Activated naive CD4-positive, alpha-beta T cell treated with anti-CD3 and anti-CD28 coated beads, Interleukin-2, amount 50 U/mL, for 72 hours (primary cell): ENCODE measurements at regions not wholly inside any gene's neighbourhood (a gene's known extent, or its start where the extent isn't known, plus 50 kb on each side); places are given as distances from the start of the nearest gene placed in this dataset.
"Not testable (repeated sequence)": the region's sequence is repeated elsewhere in the genome, so short reads cannot be mapped to it uniquely, and the experiment has no call there.

Source experiments
- ATAC-seq, 2 donors: fragments of 150-1000 bp; cut with Tn5 transposase; 2 replicates each; pipeline ENCODE4 v1.10.0; 2021; ENCODE audit warnings: mild to moderate bottlenecking in 2 of 2, moderate library complexity in 2 of 2
- DNase-seq, 2 donors: peaks; one replicate each; pipeline ENCODE4 v3.0.0; 2021 to 2022; ENCODE audit warnings: low spot score in 2 of 2
- H3K27ac Mint-ChIP-seq, 2 donors: one replicate each; pipeline ENCODE4 v1.8.0; 2022; ENCODE audit warnings: mild to moderate bottlenecking in 2 of 2, mixed read lengths in 2 of 2
- H3K36me3 Mint-ChIP-seq, 2 donors: one replicate each; pipeline ENCODE4 v1.8.0; 2022; ENCODE audit warnings: mixed read lengths in 2 of 2
- H3K9me3 Mint-ChIP-seq, 2 donors: one replicate each; pipeline ENCODE4 v1.8.0; 2022; ENCODE audit warnings: mixed read lengths in 2 of 2

GRCh38 chr21:14903172-14903865 lies 161.5 kb downstream of the NRIP1 start:
- ATAC-seq = no peak

GRCh38 chr21:14901482-14901958 lies 163.3 kb downstream of the NRIP1 start:
- H3K27ac Mint-ChIP-seq = peak overlapping the region in 1 of 2 donors; percentile 9
- H3K9me3 Mint-ChIP-seq = peaks cover 0 to 9% of the 10 kb centered on the region in 2 donors
- ATAC-seq (peak; percentile 81 to 85), DNase-seq (peak in 1 of 2 donors; percentile 39)
- H3K36me3 Mint-ChIP-seq = peaks cover 0 to 12% of the 10 kb centered on the region in 2 donors

More at GRCh38 chr21:14903172-14903865, 161.5 kb downstream of the NRIP1 start:
- peaks cover 0 to 9% of the 10 kb centered on the region in 2 donors for H3K9me3 Mint-ChIP-seq
- DNase-seq = no peak
- peak overlapping the region in 1 of 2 donors; percentile 12 for H3K27ac Mint-ChIP-seq
- peaks cover 0 to 12% of the 10 kb centered on the region in 2 donors for H3K36me3 Mint-ChIP-seq

- Mint-ChIP-seq H3K36me3 (peaks cover 0 to 12% of the 10 kb centered on the region in 2 donors), H3K9me3 (peaks cover 0 to 9% of the 10 kb centered on the region in 2 donors), H3K27ac (no peak overlapping the region)
- DNase-seq (no peak), ATAC-seq (peak; percentile 42 to 78)
These were observed 164.2 kb downstream of the NRIP1 start for GRCh38 chr21:14900611-14901010.

- Mint-ChIP-seq H3K36me3 (peaks cover 0 to 12% of the 10 kb centered on the region in 2 donors), H3K27ac (no peak overlapping the region), H3K9me3 (peaks cover 0 to 9% of the 10 kb centered on the region in 2 donors)
- no peak for DNase-seq
- ATAC-seq = no peak
These were observed 164.7 kb downstream of the NRIP1 start for GRCh38 chr21:14900058-14900457.

- no peak for ATAC-seq
- Mint-ChIP-seq H3K9me3 (no peaks in the 10 kb centered on the region), H3K27ac (no peak overlapping the region), H3K36me3 (no peaks in the 10 kb centered on the region)
- DNase-seq = no peak
These were observed 169.0 kb downstream of the NRIP1 start for GRCh38 chr21:14895792-14896191.

- ATAC-seq = no peak
- Mint-ChIP-seq H3K27ac (no peak overlapping the region), H3K36me3 (no peaks in the 10 kb centered on the region), H3K9me3 (no peaks in the 10 kb centered on the region)
- DNase-seq = no peak
These were observed 174.7 kb downstream of the NRIP1 start for GRCh38 chr21:14890141-14890540.

- ATAC-seq (no peak), DNase-seq (no peak)
- Mint-ChIP-seq H3K27ac (no peak overlapping the region), H3K9me3 (no peaks in the 10 kb centered on the region), H3K36me3 (no peaks in the 10 kb centered on the region)
These were observed 175.6 kb downstream of the NRIP1 start for GRCh38 chr21:14889080-14889810.

- no peak overlapping the region for H3K27ac Mint-ChIP-seq
These were observed 176.6 kb downstream of the NRIP1 start for GRCh38 chr21:14888202-14888601.

GRCh38 chr21:14886001-14886400 lies 178.8 kb downstream of the NRIP1 start:
- H3K27ac Mint-ChIP-seq = no peak overlapping the region

More at GRCh38 chr21:14888202-14888601, 176.6 kb downstream of the NRIP1 start:
- Mint-ChIP-seq H3K9me3 (no peaks in the 10 kb centered on the region), H3K36me3 (no peaks in the 10 kb centered on the region)
- no peak for DNase-seq
- ATAC-seq = no peak

GRCh38 chr21:14883351-14883750 lies 181.4 kb downstream of the NRIP1 start:
- no peak for DNase-seq
- Mint-ChIP-seq H3K27ac (no peak overlapping the region), H3K36me3 (no peaks in the 10 kb centered on the region), H3K9me3 (peaks cover 0 to 2% of the 10 kb centered on the region in 2 donors)
- no peak for ATAC-seq

More at GRCh38 chr21:14886001-14886400, 178.8 kb downstream of the NRIP1 start:
- no peak for ATAC-seq
- H3K36me3 Mint-ChIP-seq = no peaks in the 10 kb centered on the region
- H3K9me3 Mint-ChIP-seq = no peaks in the 10 kb centered on the region
- DNase-seq = no peak

GRCh38 chr21:14882545-14882944 lies 182.3 kb downstream of the NRIP1 start:
- not testable (repeated sequence) for H3K27ac Mint-ChIP-seq, H3K36me3 Mint-ChIP-seq, H3K9me3 Mint-ChIP-seq, ATAC-seq, DNase-seq

- no peak for DNase-seq
- no peak overlapping the region for H3K27ac Mint-ChIP-seq
- no peaks in the 10 kb centered on the region for H3K36me3 Mint-ChIP-seq
- no peak for ATAC-seq
- H3K9me3 Mint-ChIP-seq = peaks cover 0 to 5% of the 10 kb centered on the region in 2 donors
These were observed 182.8 kb downstream of the NRIP1 start for GRCh38 chr21:14881863-14882499.

- no peak for ATAC-seq
These were observed 183.9 kb downstream of the NRIP1 start for GRCh38 chr21:14880922-14881321.

GRCh38 chr21:14879458-14879857 lies 185.3 kb downstream of the NRIP1 start:
- H3K9me3 Mint-ChIP-seq = peaks cover 0 to 5% of the 10 kb centered on the region in 2 donors
- DNase-seq = no peak
- no peak for ATAC-seq
- H3K27ac Mint-ChIP-seq = no peak overlapping the region
- H3K36me3 Mint-ChIP-seq = no peaks in the 10 kb centered on the region

More at GRCh38 chr21:14880922-14881321, 183.9 kb downstream of the NRIP1 start:
- no peak for DNase-seq
- no peaks in the 10 kb centered on the region for H3K36me3 Mint-ChIP-seq
- H3K27ac Mint-ChIP-seq = no peak overlapping the region
- peaks cover 0 to 5% of the 10 kb centered on the region in 2 donors for H3K9me3 Mint-ChIP-seq

GRCh38 chr21:14878971-14879370 lies 185.8 kb downstream of the NRIP1 start:
- Mint-ChIP-seq H3K36me3 (no peaks in the 10 kb centered on the region), H3K9me3 (peaks cover 0 to 5% of the 10 kb centered on the region in 2 donors), H3K27ac (no peak overlapping the region)
- DNase-seq = no peak
- no peak for ATAC-seq

- Mint-ChIP-seq H3K9me3 (peaks cover 0 to 5% of the 10 kb centered on the region in 2 donors), H3K27ac (no peak overlapping the region)
- ATAC-seq = no peak
These were observed 187.1 kb downstream of the NRIP1 start for GRCh38 chr21:14877581-14878228.

GRCh38 chr21:14876524-14876840 lies 188.3 kb downstream of the NRIP1 start:
- peaks cover 0 to 5% of the 10 kb centered on the region in 2 donors for H3K9me3 Mint-ChIP-seq
- H3K27ac Mint-ChIP-seq = no peak overlapping the region
- H3K36me3 Mint-ChIP-seq = no peaks in the 10 kb centered on the region
- no peak for DNase-seq
- ATAC-seq = no peak

More at GRCh38 chr21:14877581-14878228, 187.1 kb downstream of the NRIP1 start:
- no peak for DNase-seq
- no peaks in the 10 kb centered on the region for H3K36me3 Mint-ChIP-seq
